NCI-H774 (cell line): ENCODE measurements at regions not wholly inside any gene's neighbourhood (a gene's known extent, or its start where the extent isn't known, plus 50 kb on each side); places are given as distances from the start of the nearest gene placed in this dataset.
"Not testable (repeated sequence)": the region's sequence is repeated elsewhere in the genome, so short reads cannot be mapped to it uniquely, and the experiment has no call there.

Experiments
- DNase-seq: peaks from one replicate; lab custom pipeline; 2025; lab: John Stamatoyannopoulos, UW

DNA sequence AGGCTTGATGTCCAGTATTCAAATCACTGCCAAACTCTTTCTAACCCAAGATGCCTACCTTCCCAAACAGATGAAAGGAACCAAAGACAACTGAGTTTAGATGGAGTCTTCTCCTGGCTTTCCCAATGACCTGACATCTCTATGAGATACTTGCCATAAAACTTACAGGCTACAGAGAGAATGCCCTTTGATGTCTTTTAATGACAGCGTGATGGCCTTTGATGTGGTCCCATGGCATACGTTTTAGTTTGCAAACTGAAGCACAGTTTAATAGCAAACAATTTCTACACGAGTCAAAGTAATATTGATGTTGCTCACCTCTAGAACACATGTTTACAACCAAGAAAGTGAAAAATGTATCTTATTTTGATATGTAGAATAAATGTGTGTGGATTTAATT, 73.2 kb downstream of the ZIC4 start:
- no peak for DNase-seq

DNA sequence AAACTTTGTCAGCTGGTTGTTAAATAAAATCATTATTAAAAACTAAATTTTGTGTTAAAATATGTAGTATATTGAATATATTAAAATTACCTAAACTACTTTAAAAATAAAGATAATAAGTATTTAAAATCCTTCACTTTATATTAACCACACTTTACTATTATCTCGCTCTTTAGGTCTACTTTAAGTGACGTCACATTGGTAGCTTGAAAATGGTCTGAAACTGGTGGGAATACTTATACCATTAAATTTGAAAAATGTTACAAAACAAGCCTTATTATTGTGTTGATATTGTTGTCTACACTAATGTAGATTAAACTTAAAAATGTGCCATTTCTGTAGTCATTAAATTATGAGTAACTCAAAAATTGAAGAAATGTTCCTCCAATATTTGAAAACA, 77.6 kb downstream of the ZIC4 start:
- DNase-seq, result no peak

DNA sequence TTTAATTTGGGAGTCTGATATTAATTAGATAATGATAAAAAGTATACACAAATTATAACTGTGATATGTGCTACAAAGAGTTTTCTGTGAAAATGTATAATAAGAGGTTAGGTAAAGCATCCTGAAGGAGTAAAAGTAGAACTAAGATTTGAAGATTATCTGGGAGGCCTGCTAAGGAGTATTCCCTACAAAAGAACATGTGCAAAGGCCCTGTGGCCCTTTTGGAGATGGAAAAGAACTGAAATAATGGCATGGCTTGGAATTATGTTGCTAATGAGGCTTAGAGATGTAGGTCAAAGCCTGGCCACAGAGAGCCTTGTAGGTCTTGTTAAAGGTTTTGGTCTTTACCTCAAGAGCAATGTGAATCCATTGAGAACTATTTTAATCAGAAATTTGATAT, 82.0 kb downstream of the ZIC4 start:
- no peak for DNase-seq

DNA sequence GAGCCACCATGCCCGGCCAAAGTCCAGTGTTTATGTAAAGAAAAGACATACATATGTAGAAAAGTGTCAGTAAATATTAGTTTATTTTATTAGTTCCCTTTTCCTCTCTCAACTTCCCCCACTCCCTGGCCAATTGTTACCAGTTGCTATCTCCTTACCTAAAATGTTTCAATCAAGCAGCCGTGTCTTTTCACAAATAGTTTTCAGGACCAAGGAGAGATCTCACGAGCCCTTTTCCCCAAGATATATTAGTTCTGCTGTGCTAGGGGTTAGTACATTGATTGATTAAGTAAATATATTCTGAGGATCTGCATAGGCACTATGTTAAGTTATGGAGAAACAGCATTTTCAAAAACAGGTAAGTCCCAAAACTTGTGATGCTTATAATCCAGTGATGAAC, 87.4 kb downstream of the ZIC4 start:
- no peak for DNase-seq

DNA sequence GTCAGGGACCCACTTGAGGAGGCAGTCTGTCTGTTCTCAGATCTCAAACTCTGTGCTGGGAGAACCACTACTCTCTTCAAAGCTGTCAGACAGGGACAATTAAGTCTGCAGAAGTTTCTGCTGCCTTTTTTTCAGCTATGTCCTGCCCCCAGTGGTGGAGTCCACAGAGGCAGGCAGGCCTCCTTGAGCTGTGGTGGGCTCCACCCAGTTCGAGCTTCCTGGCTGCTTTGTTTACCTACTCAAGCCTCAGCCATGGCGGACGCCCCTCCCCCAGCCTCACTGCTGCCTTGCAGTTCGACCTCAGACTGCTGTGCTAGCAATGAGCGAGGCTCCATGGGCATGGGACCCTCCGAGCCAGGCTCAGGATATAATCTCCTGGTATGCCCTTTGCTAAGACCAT, 89.3 kb downstream of the ZIC4 start:
- not testable (repeated sequence) for DNase-seq

DNA sequence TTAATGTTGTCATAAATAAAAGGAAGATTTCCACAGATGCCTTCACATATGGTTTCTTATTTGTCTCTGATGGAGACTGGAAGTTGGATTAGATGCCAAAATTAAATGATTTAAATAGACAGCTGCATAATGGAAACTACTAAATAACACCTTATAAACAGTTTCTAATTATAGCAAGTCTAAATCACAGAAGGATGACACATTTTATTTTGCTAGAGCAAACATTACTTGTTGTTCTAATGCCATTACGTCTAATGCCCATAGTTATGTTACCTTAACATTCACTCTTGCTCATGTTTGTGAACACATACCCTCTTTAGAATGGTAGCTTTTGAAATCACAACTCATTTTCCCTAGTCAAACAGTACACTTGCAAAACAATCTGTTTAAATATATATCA, 92.8 kb downstream of the ZIC4 start:
- DNase-seq, result peak; percentile 20

DNA sequence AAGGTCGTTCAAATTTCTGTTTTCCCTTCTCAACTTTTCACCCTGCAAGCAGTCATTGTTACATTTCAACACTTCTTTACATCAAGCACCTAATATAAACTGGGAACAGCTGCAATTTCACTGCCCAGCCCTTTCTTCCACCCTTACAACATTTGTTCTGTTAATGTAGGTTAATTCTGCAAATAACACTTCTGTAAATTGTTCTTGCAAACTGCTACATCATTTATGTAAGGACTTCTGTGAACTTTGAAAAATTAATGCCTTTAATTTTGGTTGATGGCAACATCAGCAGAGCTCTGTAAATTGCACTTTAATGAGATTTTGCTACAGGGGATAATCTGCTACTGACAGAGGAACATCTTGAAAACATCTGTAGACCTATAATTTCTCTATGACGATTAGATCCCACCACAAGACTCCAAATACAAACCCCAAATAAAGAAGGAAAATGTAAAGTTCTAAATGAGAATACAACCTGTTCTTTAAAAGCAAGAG, 93.5 kb downstream of the ZIC4 start:
- no peak for DNase-seq

DNA sequence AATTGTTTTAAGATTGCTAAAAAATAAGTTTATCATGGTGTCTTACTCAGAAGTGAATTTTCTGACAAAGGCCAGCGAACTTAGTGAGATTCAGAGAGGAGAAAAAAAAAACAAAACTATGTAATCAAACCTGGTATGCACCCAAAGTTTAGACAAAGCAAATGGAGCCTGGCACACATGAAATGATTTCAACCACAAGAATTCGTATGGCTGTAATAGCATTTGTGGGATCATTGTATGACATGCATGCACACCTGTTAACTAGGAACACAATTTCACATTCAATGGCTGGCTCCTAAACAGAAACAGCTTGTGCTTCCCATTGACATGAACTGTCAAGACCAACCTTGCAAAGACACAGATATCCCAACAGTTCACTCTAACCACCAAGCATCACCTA, 94.6 kb downstream of the ZIC4 start:
- DNase-seq, result no peak

DNA sequence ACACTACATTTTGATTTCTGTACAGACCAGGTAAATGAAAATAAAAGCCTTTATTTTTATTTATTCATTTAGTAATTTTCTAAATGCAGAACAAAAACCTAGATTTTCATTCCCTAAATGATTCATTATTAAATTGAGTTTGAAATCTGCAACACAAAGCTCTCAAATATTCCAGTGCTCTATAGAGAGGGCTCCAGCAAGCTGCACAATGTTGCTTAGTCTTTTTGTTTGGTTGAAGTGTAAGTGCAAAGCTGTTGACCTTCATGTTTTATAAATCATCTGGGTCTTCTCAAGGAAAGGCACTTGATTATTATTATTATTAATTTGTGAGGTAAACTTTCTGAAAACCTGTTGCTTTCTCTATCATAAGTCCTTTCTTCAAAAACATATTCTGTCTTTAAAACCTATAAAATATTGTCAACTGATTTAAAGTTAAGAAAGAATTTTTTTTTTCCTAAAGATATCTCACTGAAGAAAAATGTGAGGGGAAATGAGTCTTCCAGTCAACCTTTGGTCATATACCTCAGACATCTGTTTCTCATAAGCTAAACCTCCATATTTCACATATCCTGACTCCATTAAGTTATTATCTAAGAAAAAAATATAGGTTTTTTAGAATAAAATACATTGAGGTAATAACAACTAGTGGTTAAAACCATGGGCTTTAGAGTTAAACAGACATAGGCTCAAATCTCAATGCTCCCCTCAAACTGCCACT, 100.7 kb downstream of the ZIC4 start:
- no peak for DNase-seq

DNA sequence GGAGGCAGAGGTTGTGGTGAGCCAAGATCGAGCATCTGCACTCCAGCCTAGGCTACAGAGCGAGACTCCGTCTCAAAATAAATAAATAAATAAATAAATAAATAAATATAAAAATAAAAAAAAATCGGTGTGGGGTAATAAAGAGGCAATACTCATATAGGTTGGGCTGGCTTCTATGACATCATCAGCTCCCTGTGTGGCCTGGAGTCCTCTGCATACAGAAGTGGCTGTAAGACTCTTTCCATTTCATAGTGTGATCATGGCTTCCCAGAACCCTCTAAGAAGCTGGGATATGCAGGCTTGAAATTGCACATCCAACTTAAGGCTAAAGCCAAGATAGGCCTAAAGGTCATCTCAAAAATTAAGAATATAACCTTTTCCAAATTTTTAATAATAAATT, 101.6 kb downstream of the ZIC4 start:
- no peak for DNase-seq

DNA sequence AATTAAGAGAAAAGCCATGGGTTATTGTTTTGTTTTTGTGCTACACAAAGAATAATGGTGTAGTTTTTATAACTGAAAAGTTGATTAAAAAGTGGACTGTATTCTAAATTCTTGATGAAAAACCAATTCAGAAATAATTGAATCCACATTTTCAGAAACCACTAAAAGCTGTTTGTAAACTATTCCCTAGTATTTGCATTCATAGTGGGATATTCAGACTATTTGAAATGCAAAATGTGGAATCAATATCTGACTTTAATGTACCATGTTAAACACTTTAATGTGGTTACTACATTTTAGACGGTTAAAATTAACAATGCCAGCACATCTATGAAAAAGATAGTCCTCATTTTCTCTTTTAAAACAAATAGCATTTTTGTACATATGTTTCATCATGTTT, 104.6 kb downstream of the ZIC4 start:
- no peak for DNase-seq

DNA sequence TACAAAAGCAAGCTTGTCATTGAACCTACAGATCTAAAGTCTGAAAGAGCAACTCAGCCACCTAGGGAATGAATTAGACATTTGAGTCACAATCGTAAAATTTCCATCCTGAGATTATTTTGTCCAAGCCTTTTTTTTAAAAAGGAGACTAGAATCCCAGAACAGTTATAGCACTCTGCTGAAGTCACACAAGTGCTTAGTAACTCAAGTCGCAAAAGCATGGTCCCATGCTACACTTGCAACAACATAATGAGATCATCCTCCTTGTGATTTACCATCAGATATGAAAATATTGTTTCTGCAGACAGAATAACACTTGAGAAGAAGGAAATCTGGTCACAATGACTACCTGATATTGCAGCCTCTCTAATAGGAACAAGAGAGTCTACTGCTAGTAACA, 106.7 kb downstream of the ZIC4 start:
- no peak for DNase-seq

DNA sequence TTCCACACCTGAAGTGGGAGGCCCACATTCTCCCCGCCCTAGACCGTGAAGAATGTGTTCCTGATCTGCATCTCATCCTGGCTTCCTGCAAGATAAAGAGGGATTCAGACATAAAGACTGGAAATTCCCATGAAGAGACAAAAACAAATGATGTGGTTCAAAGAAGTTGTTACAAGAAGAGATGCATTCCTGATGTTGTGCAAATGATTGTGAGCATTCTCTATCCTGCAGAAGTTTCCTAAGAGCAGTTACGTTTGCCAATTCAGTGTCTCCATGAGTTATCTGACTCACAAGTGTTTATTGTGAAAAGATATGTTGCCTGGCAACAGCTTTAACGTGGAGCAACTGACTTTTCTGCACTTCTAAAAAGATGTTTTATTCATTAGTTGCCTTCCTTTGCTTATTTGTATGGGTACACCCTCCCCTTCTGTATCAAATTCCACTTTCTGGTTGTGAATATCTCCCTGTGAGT, 107.8 kb downstream of the ZIC4 start:
- no peak for DNase-seq

DNA sequence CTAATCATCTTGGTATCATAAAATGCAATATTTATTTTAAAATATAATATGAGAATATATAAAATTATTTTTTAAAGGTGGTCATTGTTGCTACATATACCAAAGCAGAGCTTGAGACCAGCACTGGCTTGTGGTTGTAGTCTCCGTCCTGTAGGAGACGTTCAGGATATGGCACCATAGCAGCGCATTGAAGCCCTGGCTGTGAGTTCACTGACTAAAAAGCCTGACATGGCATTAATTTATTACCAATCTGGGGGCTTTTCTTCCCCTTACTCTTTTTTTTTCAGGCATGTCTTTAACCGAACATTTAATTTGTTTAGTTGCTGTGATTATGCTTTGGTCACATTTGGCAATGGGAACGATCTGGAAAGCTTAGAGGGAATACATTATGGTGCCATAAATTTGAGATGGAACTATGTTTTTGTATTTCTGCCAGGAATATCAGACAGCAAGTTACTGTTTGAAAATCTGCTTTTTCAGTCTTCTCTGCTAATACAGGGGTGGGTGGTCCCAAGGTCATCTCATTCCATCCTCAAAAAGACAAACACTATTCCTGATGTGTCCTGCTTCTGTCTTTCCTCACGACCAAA, 108.5 kb downstream of the ZIC4 start:
- DNase-seq, result no peak

DNA sequence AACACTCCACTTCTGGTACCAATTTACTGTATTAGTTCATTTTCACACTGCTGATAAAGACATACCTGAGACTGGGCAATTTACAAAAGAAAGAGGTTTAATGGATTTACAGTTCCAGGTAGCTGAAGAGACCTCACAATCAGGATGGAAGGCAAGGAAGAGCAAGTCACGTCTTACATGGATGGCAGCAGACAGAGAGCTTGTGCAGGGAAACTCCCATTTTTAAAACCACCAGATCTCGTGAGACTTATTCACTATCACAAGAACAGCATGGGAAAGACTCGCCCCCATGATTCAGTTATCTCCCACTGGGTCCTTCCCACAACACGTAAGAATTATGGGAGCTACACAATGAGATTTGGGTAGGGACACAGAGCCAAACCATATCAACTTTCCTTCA, 119.0 kb downstream of the ZIC4 start:
- DNase-seq, result not testable (repeated sequence)

DNA sequence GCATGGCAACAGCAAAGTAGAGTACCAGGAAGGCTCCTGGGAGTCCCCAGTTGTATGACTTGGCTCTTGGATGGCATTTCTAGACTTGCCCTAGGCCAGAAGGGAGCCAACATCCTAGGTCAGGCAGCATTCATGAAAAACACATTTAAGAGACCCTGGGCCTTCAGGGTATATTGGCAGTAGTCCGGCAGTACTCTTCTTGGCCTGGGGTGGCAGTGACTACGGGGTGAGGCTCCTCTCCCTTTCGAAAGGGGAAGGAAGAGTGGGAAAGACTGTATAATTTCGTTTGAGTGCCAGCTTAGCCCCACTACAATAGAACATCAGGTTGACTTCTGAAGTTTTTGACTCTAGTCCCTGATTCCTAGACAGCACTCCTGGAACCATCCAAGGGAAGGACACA, 136.4 kb downstream of the ZIC4 start:
- DNase-seq, result no peak

DNA sequence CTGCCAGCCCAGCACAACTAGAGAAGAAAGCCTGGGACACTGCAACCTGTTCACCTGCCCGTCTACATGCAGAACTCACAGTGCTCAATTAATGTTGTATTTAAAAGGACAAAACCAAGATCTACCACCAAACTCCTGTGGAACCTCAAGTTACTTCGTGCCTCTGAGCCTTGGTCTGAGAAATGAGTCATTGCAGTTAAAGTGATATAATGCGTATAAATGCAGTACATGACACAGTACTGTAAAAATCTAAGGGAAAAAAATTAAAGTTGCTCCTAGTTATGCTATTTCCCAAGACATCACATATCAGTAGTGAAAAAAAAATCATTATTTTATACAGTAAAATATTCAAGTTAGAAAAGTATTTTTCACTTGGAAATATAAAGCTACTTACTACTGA, 138.9 kb downstream of the ZIC4 start:
- DNase-seq, result no peak

DNA sequence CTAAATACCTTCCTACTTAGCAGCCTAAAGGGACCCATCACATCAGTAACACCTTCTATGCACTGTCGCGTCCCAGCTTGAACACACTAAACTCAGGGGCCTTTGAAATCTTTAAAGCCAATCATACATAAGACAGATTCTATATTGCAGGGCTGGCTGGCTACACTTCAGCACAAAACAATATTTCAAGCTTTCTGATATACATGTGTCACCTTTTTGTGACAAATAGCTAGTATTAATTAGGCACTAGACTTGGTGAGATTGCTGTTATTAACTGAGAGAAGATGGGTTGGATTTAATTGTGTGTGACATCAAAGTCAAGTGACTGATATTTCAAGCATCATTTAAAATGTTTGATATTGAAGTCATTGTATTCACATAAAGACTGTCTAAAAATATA, 148.4 kb downstream of the ZIC4 start:
- no peak for DNase-seq

DNA sequence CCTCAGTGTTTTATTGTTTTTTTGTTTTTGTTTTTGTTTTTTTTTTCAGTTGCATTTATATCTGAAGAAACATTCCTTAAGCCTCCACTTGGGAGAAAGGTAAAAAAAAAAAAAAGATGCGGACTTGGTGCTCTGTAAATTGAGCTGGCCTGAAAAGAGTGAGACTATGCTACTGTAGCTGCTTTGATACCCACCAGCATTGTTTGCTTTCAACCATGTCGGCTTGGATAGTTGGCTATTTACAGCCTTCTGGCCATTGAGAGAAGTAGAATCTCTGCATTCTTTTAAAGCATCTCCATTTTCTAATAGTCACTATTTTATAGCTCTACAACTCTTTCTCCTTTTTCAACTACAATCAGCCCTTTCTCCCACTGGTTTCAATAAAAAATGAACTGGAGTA, 149.6 kb downstream of the ZIC4 start:
- no peak for DNase-seq

DNA sequence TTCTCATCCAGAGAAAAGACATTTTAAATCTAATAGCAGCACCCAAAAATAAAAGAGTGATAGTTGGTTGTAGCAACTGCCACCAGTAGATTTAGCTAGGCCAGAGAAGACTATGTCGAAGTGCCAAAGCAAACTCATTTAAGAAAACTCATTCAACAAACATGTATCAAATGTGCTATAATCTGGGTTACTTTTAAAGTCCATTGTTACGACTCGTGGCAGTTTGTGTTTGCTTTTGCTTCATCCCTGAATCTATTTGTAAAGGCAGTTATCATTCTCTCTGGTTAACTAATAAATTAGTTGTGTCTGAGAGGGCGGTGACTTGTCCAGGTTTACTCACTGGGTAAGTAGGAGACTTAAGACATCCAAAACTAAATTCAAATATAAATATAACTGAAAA, 159.4 kb downstream of the ZIC4 start:
- no peak for DNase-seq

DNA sequence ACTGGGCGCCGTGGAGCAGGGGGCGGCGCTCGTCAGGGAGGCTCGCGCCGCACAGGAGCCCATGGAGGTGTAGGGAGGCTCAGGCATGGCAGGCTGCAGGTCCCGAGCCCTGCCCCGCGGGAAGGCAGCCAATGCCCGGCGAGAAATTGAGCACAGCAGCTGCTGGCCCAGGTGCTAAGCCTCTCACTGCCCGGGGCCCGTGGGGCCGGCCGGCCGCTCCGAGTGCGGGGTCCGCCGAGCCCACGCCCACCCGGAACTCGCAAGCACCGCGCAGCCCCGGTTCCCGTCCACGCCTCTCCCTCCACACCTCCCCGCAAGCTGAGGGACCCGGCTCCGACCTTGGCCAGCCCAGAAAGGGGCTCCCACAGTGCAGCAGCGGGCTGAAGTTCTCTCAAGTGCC, 160.7 kb downstream of the ZIC4 start:
- not testable (repeated sequence) for DNase-seq

DNA sequence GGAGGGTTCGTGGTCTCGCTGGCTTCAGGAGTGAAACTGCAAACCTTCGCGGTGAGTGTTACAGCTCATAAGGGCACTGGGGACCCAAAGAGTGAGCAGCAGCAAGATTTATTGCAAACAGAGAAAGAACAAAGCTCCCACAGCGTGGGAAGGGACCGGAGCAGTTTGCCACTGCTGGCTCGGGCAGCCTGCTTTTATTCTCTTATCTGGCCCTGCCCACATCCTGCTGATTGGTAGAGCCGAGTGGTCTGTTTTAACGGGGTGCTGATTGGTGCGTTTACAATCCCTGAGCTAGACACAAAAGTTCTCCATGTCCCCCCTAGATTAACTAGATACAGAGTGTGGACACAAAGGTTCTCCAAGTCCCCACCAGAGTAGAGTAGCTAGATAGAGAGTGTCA, 161.3 kb downstream of the ZIC4 start:
- DNase-seq, result not testable (repeated sequence)

DNA sequence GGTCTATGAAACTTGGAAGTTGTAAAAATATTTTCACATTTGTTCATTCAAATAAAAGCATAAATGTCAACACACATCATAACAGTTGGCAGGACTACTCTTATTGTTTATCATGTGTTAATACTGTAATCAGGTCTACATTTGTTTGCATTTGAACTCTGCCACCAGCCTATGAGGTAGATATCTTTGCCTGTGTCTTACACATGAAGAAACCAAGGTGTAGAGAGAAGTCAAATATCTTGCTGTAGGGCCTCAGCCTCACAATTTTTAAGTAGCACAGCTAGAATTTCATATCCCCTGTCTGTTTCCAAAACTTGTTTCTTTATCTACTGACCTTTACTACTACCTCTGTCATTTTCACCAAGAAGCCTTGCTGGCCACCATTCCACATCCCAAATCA, 161.9 kb downstream of the ZIC4 start:
- DNase-seq, result no peak

DNA sequence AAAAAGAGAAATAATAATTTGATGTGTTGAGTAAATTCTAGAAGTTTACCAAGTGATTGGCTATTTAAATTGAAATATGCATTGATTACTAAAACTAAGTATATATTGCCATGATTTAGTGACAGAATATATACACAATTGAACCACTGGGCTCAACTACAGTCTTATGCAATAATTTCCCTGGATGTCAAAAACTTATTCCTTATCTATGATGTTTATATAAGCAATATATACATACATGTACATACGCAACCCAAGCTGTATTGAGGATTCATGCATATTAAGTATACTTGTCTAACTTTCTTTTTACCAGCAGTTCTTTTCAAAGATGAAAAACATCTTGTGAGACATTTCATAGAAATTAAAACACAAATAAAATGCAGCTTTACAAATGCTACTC, 165.8 kb downstream of the ZIC4 start:
- no peak for DNase-seq
